GM23338 (cell line): ENCODE measurements at regions not wholly inside any gene's neighbourhood (a gene's known extent, or its start where the extent isn't known, plus 50 kb on each side); places are given as distances from the start of the nearest gene placed in this dataset.

Experiments
- ATAC-seq: fragments of 200-7000 bp; cut with Tn5 transposase; 3 replicates; pipeline ENCODE4 v1.9.1; 2020
- DNase-seq: peaks from one replicate; pipeline ENCODE4 v3.0.0-alpha.2; 2015; ENCODE audit warnings: low spot score
- H2AFZ ChIP-seq: fragments of 200-600 bp; sonication (generic); 2 replicates; pipeline ENCODE4 v1.8.0; 2016; ENCODE audit warnings: antibody characterized with exemption, mild to moderate bottlenecking, moderate library complexity
- H3F3A ChIP-seq: fragments of 200-600 bp; sonication (generic); replicated peaks from 2 replicates; pipeline ENCODE4 v1.8.0; 2017; ENCODE audit warnings: antibody characterized with exemption, mixed run types, low read depth
- H3K27ac ChIP-seq: fragments of 200-600 bp; sonication (generic); 2 replicates; pipeline ENCODE4 v1.6.1; 2016; ENCODE audit warnings: low read depth
- H3K27me3 ChIP-seq: fragments of 200-600 bp; sonication (generic); 2 replicates; pipeline ENCODE4 v1.8.0; 2016; ENCODE audit warnings: mild to moderate bottlenecking, mixed run types, moderate library complexity; ENCODE audit not compliant: insufficient read depth
- H3K36me3 ChIP-seq: fragments of 200-600 bp; sonication (generic); 2 replicates; pipeline ENCODE4 v1.8.0; 2016; ENCODE audit warnings: mild to moderate bottlenecking; ENCODE audit not compliant: insufficient read depth
- H3K4me1 ChIP-seq: fragments of 200-600 bp; sonication (generic); 2 replicates; pipeline ENCODE4 v1.8.0; 2016; ENCODE audit warnings: mild to moderate bottlenecking, moderate library complexity; ENCODE audit not compliant: insufficient read depth
- H3K4me2 ChIP-seq: fragments of 200-600 bp; sonication (generic); 2 replicates; pipeline ENCODE4 v1.7.1; 2017; ENCODE audit warnings: mixed run types
- H3K4me3 ChIP-seq: fragments of 200-600 bp; sonication (generic); 2 replicates; pipeline ENCODE4 v1.6.1; 2016; ENCODE audit warnings: mixed run types
- H3K79me2 ChIP-seq: fragments of 200-600 bp; sonication (generic); replicated peaks from 2 replicates; pipeline ENCODE4 v1.8.0; 2017; ENCODE audit warnings: mild to moderate bottlenecking; ENCODE audit not compliant: insufficient read depth
- H3K9me2 ChIP-seq: fragments of 200-600 bp; sonication (generic); 2 replicates; pipeline ENCODE4 v1.8.0; 2017; ENCODE audit not compliant: insufficient read depth
- H4K20me1 ChIP-seq: fragments of 200-600 bp; sonication (generic); replicated peaks from 2 replicates; pipeline ENCODE4 v1.8.0; 2017; ENCODE audit warnings: mild to moderate bottlenecking; ENCODE audit not compliant: insufficient read depth
- H3K27ac Mint-ChIP-seq: 2 replicates; pipeline ENCODE4 v1.8.0; 2020; ENCODE audit warnings: inconsistent platforms, mild to moderate bottlenecking, moderate library complexity, mixed read lengths
- H3K27me3 Mint-ChIP-seq: 3 replicates; pipeline ENCODE4 v1.8.0; 2022; ENCODE audit warnings: low read depth, mild to moderate bottlenecking, moderate library complexity, mixed read lengths, inconsistent platforms; ENCODE audit not compliant: insufficient read depth, poor library complexity
- H3K36me3 Mint-ChIP-seq: 3 replicates; pipeline ENCODE4 v1.8.0; 2021; ENCODE audit warnings: low read depth, mild to moderate bottlenecking, inconsistent platforms, moderate library complexity, mixed read lengths
- H3K4me1 Mint-ChIP-seq: 3 replicates; pipeline ENCODE4 v1.8.0; 2020; ENCODE audit warnings: mild to moderate bottlenecking, inconsistent platforms, mixed read lengths
- H3K4me3 Mint-ChIP-seq: 3 replicates; pipeline ENCODE4 v1.8.0; 2021; ENCODE audit warnings: moderate library complexity, mild to moderate bottlenecking, inconsistent platforms, mixed read lengths
- H3K9me3 Mint-ChIP-seq: 3 replicates; pipeline ENCODE4 v1.8.0; 2020; ENCODE audit warnings: moderate library complexity, mild to moderate bottlenecking, inconsistent platforms, mixed read lengths
- EZH2 ChIP-seq: fragments of 200-600 bp; sonication (generic); IDR thresholded peaks from one replicate; pipeline ENCODE4 v1.8.0; 2017; ENCODE audit warnings: antibody characterized with exemption, mild to moderate bottlenecking, low read depth; ENCODE audit not compliant: unreplicated experiment
- EZH2phosphoT487 ChIP-seq: fragments of 200-600 bp; sonication (generic); IDR thresholded peaks from one replicate; pipeline ENCODE4 v1.8.1; 2018; ENCODE audit warnings: antibody characterized with exemption; ENCODE audit not compliant: unreplicated experiment
- JUNB ChIP-seq: IDR thresholded peaks from one replicate; pipeline ENCODE4 v1.6.1; 2016; ENCODE audit warnings: antibody characterized with exemption; ENCODE audit not compliant: unreplicated experiment
- NANOG ChIP-seq: IDR thresholded peaks from 2 replicates; pipeline ENCODE4 v1.6.1; 2016; ENCODE audit warnings: antibody characterized with exemption, borderline replicate concordance
- POLR2AphosphoS5 ChIP-seq: IDR thresholded peaks from 2 replicates; pipeline ENCODE4 v1.6.1; 2016; ENCODE audit warnings: antibody characterized with exemption, low read depth
- ZNF331 ChIP-seq: fragments of 250-450 bp; sonication (Bioruptor Pico); IDR thresholded peaks from 2 replicates; pipeline ENCODE4 v1.5.0; 2020; ENCODE audit warnings: low read depth, mild to moderate bottlenecking, moderate library complexity
- TF ChIP-seq, protein P1 (sequence below): IDR thresholded peaks from 2 replicates; pipeline ENCODE4 v1.6.1; 2016; ENCODE audit warnings: antibody characterized with exemption
- TF ChIP-seq, protein P2 (sequence below): IDR thresholded peaks from one replicate; pipeline ENCODE4 v1.6.1; 2018; ENCODE audit warnings: antibody characterized with exemption; ENCODE audit not compliant: unreplicated experiment

DNA sequence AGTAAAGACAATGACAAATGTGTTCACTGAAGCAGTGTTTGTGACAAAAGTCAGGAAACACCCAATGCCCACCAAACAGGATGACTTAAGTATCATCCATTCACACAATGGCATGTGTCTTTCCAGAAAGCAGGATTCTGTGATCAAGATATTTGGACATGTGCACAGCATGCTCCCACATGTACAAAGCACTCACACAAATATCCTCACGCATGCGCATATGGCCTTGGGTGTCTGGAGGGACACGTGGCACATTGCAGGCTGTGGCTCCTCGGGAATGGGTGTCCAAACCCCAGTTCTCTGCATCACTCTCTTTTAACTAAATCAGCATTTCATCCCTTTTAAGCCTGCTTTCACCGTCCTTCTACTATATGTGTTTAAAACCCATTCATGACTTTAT is 130.5 kb downstream of the KLF13 start (continued):
- TF ChIP-seq ZNF331 (no peak), EZH2phosphoT487 (no peak), POLR2AphosphoS5 (no peak), EZH2 (no peak), JUNB (no peak), NANOG (no peak)

DNA sequence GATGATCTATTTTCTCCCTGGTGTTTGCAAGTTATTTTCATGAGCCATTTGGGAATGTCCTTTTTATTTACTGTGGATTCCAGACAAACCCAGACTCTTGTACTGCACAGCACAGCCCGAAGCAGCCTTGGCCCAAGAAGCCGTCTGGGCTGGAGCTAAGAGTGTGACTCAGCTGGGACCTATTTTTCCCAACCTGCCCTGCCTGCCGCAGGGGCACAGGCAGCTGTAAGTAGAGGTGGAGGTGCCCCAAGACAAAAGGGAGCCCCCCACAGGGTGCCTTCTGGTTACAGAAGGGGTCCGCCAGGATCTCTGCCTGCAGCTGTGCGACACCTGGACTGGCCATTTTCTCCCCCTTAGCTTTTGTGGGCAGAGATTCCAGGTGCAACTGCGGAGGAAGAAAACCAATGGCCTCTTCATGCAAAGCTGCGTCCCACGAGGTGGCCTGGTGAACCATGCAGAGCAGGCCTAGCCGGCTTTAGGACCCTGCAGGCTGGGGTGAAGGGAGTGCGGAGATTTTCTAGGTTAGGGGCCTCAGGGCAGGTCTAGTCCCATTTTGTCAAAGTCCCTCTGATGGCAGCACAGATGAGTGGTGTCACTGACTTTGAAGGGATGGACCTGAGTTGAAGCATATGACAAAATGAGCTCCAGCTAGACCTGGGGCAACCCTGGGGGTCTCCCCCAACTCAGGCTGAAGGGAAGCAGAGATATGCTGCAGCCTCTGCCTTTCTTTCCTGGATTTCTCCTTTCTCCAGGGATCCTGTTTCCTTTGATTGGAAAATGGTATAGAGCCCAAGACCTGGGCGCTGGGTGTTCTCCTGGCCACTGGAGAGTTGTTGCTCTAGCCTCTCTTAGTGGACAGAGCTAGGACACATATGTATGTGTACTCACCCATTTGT is 131.2 kb downstream of the KLF13 start:
- no peak overlapping the region for H3K4me3 Mint-ChIP-seq
- ATAC-seq (peak; percentile 65), DNase-seq (no peak)
- H4K20me1 ChIP-seq: no peaks in the 10 kb centered on the region
- H3K27ac Mint-ChIP-seq: no peak overlapping the region
- H3K9me3 Mint-ChIP-seq: no peaks in the 10 kb centered on the region
- no peaks in the 10 kb centered on the region; the same call in 1 of the 3 replicates for H3K4me1 Mint-ChIP-seq
- no peaks in the 10 kb centered on the region for H3K79me2 ChIP-seq
- H3K36me3 ChIP-seq: no peaks in the 10 kb centered on the region
- H3K4me3 ChIP-seq: no peak overlapping the region
- no peak overlapping the region for H3K27ac ChIP-seq
- H3K4me1 ChIP-seq: no peaks in the 10 kb centered on the region
- H3K27me3 ChIP-seq: no peaks in the 10 kb centered on the region
- H3K27me3 Mint-ChIP-seq: peaks cover 2% of the 10 kb centered on the region
- H3F3A ChIP-seq: no peaks in the 10 kb centered on the region
- no peaks in the 10 kb centered on the region for H3K9me2 ChIP-seq
- H2AFZ ChIP-seq: peak overlapping the region; percentile 59; the same call in 1 of the 2 replicates
- no peak overlapping the region for H3K4me2 ChIP-seq
- no peaks in the 10 kb centered on the region for H3K36me3 Mint-ChIP-seq
- TF ChIP-seq, protein P1, sequence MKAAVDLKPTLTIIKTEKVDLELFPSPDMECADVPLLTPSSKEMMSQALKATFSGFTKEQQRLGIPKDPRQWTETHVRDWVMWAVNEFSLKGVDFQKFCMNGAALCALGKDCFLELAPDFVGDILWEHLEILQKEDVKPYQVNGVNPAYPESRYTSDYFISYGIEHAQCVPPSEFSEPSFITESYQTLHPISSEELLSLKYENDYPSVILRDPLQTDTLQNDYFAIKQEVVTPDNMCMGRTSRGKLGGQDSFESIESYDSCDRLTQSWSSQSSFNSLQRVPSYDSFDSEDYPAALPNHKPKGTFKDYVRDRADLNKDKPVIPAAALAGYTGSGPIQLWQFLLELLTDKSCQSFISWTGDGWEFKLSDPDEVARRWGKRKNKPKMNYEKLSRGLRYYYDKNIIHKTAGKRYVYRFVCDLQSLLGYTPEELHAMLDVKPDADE: no peak
- TF ChIP-seq EZH2phosphoT487 (no peak), POLR2AphosphoS5 (no peak)
- TF ChIP-seq, protein P2, sequence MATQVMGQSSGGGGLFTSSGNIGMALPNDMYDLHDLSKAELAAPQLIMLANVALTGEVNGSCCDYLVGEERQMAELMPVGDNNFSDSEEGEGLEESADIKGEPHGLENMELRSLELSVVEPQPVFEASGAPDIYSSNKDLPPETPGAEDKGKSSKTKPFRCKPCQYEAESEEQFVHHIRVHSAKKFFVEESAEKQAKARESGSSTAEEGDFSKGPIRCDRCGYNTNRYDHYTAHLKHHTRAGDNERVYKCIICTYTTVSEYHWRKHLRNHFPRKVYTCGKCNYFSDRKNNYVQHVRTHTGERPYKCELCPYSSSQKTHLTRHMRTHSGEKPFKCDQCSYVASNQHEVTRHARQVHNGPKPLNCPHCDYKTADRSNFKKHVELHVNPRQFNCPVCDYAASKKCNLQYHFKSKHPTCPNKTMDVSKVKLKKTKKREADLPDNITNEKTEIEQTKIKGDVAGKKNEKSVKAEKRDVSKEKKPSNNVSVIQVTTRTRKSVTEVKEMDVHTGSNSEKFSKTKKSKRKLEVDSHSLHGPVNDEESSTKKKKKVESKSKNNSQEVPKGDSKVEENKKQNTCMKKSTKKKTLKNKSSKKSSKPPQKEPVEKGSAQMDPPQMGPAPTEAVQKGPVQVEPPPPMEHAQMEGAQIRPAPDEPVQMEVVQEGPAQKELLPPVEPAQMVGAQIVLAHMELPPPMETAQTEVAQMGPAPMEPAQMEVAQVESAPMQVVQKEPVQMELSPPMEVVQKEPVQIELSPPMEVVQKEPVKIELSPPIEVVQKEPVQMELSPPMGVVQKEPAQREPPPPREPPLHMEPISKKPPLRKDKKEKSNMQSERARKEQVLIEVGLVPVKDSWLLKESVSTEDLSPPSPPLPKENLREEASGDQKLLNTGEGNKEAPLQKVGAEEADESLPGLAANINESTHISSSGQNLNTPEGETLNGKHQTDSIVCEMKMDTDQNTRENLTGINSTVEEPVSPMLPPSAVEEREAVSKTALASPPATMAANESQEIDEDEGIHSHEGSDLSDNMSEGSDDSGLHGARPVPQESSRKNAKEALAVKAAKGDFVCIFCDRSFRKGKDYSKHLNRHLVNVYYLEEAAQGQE: no peak
